HG03097 (cell line): ENCODE measurements at regions not wholly inside any gene's neighbourhood (a gene's known extent, or its start where the extent isn't known, plus 50 kb on each side); places are given as distances from the start of the nearest gene placed in this dataset.
"Not testable (repeated sequence)": the region's sequence is repeated elsewhere in the genome, so short reads cannot be mapped to it uniquely, and the experiment has no call there.

Experiments
- ATAC-seq: cut with Tn5 transposase; IDR thresholded peaks from one replicate; pipeline ENCODE4 v1.9.1; 2021; ENCODE audit not compliant: unreplicated experiment, low FRiP score

- no peak for ATAC-seq
These were observed 309.7 kb downstream of the RAD51AP2 start for GRCh38 chr2:17208511-17208910.

GRCh38 chr2:17206771-17207170 is 311.5 kb downstream of the RAD51AP2 start:
- ATAC-seq, result no peak

- not testable (repeated sequence) for ATAC-seq
These were observed 314.0 kb downstream of the RAD51AP2 start for GRCh38 chr2:17204214-17204613.

DNA sequence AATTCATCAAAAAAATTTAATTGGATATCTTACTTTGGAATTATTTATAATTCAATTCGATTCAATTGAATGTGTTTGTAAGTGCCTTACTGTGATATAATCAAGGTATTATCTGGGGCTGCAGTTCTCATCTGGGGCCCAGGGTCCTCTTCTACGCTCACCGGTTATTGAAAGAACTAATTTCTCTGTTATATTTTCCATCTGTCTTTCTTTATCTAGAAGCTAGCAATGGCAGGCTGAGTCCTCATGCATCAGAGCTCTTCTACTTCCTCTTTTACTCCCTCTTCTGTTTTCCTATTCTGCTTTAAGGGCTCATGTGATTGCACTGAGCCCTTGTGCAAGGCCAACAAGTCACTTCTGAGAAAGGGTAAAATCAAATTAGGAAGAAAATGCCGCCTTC is 315.6 kb downstream of the RAD51AP2 start:
- not testable (repeated sequence) for ATAC-seq

DNA sequence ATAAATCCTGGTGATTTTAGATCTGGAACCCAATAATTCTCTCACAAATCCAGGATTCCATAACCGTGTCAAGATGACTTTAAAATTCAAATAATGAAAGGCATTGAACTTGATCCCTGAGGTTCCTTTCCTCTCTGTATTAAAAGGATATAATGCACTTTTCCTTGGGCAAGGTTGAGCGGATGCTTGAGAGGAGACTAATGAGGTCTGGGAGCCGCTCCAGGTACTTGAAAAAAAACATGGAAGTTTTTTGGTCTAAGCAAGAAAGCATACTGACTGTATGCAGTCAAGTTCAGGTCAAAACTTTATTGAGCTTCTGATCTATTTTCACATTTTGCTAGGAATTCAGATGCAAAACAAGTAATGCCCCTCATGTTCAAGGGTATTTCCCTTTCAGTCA is 318.5 kb downstream of the RAD51AP2 start:
- ATAC-seq, result no peak

DNA sequence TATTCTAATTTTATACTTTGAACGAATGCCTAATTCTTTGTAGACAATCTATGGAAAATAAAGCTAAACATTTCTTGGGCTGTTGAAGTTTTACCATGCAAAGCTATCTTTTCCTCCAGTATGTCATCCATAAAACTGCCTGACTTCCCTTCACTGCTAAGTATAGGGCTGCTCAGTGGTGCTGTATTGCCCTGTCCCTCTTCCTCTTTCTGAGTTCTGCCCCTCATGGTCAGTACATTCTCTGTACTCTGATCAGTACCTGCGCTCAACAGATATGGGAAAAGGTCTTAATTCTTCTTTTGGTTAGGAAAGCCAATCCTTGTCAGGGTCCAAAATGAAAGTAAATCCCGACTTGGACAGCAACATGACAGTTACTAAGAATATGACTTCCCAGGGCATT is 321.9 kb downstream of the RAD51AP2 start:
- ATAC-seq, result no peak

GRCh38 chr2:17195016-17195415 is 323.2 kb downstream of the RAD51AP2 start:
- ATAC-seq, result no peak

- ATAC-seq, result no peak
These were observed 324.2 kb downstream of the RAD51AP2 start for GRCh38 chr2:17194083-17194482.

DNA sequence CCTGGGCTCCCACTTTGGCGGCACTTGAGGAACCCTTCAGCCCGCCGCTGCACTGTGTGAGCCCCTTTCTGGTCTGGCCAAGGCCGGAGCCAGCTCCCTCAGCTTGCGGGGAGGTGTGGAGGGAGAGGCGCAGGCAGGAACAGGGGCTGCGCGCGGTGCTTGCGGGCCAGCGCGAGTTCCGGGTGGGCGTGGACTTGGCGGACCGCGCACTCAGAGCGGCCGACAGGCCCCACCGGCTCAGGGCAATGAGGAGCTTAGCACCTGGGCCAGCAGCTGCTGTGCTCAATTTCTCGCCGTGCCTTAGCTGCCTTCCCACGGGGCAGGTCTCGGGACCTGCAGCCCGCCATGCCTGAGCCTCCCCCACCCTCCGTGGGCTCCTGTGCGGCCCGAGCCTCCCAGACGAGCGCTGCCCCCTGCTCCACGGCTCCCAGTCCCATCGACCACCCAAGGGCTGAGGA is 324.8 kb downstream of the RAD51AP2 start:
- ATAC-seq, result not testable (repeated sequence)

- ATAC-seq, result no peak
These were observed 327.0 kb downstream of the RAD51AP2 start for GRCh38 chr2:17191223-17191622.

DNA sequence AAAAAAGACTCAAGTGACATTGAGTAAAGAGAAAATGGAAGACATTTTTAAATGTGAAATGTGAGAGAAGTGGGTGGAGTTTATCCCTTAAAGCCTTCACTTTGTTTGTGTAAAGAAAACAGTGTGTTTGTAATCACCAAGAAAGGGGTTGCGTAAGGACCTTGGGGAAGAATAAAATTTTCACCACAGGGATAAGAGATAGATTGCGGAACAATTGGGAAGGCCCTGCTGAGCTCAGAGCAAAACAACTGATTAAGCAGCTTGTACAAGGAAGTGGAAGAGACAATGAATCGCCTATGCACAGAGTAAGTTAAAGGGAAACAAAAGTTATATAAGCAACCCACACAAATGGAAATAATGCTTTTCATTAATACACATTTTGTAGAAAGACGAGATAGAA is 327.7 kb downstream of the RAD51AP2 start:
- ATAC-seq, result no peak

- ATAC-seq, result no peak
These were observed 329.5 kb downstream of the RAD51AP2 start for GRCh38 chr2:17188721-17189120.

DNA sequence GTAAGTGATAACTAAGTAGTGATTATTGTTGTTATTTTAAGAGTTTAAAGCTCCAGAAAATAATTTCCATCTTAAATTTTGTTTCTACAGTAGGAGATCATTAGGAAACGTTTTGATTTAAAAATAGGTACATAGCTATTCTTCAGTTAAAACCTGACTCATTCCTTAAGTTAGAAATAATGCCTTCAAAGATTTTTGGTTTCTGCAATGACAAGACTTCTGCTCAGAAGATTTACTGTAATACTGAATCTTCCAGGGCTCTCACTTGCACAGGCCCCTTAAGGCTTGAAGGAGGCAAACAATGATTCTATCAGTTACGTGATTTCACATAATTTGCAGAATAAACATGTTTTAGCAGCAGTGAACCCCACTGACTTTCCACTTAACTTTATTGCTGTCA is 333.7 kb downstream of the RAD51AP2 start:
- no peak for ATAC-seq

- peak; percentile 49 for ATAC-seq
These were observed 335.8 kb downstream of the RAD51AP2 start for GRCh38 chr2:17182399-17182798.

DNA sequence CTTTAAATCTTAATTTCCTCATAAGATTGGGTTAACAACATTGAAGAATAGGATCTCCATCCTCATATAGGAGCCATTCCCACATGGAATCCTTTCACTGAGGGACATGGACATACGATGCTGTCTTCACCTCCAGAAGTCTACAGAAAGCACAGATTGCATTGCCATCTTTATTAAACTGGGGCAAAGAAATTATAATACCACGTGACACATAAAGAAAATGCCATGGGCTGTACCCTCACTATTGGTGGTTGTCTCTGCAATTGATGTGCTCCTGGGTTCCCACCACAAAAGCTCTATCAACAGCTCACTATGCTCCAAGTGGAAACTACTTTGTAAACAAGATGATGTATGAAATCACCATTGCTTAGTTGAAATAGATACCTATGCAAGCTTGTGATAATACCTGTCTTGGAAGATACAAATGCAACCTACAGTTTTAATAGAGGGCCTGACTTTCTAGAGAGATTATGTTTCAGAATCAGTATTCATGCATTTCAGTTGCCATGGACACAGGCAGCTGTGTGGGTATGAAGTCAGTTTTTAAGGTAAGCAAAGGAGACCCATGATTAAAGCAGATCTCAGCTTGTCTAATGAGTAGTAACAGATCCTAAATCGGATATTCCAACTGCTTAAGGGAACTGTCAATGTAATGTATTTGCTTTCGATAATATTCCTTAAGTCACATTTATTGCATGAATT is 337.0 kb downstream of the RAD51AP2 start:
- ATAC-seq, result no peak

DNA sequence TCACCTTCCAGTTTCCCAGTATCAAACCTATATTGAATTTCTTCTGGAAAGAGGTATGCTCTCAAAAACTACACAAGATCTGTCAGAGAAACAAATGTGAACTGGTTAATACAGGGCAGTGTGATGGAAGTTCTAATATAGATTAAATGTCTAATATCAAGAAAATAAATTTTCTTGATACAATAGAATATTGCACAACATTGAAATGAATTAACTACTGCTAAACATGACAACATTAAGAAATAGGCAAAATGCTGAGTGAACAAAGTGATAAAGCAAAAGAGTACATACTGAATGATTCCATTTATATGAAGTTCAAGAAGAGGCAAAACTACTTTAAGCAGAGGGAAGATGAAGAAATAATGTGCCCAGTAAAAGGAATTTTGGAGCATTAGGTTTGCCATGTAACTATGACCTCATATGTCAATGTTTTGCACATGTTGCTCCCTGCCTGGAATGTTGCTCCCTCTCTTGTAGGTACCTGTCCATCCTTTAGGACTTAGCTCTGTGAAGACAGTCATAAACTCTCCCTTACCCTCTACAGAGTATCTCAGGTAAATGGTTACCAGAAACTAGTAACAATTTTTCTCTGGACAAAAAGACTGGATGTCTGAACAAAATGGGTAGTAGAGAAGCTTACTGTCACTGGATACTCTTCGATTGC is 339.0 kb downstream of the RAD51AP2 start:
- ATAC-seq, result no peak

GRCh38 chr2:17177088-17177487 is 341.2 kb downstream of the RAD51AP2 start:
- ATAC-seq, result no peak

- ATAC-seq, result peak; percentile 72
These were observed 346.7 kb downstream of the RAD51AP2 start for GRCh38 chr2:17171446-17172049.

DNA sequence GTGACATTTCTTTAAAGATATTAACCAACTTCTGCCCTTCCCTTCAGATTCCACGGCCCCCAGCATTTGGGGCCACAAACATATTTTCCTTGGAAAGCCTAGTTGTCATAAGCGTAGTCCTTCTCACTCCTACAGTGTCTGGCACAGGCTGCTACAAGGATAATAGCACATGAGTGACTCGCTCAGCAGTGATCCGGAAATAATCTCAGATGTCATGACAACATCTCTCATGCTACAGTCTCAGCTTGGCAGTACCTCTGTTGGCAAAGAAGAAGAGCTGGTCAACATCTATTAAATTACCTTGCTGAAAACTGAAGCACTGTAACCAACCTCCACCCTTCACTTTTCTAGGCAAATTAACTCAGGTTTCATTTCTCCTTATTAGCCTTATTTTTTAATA is 351.7 kb downstream of the RAD51AP2 start:
- no peak for ATAC-seq

GRCh38 chr2:17164550-17164949 is 353.7 kb downstream of the RAD51AP2 start:
- ATAC-seq, result no peak

DNA sequence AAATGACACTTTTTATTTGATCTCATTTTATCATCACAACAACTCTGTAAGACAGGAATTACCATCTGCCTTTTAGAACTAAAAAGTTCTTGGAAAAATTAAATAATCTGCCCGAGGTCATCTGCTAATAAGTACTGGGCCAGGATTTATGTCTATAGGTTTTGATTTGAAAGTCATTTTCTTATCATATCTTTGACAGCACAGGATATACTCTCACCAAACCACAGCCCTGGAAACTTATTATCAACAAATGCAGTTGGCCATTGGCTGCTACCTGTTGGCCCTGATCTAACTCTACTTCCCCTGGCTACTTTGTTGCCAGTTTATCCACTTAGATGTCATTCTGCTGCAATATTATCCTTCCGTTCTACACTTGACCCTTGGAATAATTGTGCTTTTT is 354.6 kb downstream of the RAD51AP2 start:
- ATAC-seq, result no peak

- ATAC-seq, result no peak
These were observed 355.5 kb downstream of the RAD51AP2 start for GRCh38 chr2:17162713-17163112.
